ENCODE measurements at regions not wholly inside any gene's neighbourhood (a gene's known extent, or its start where the extent isn't known, plus 50 kb on each side); places are given as distances from the start of the nearest gene placed in this dataset.

- intact Hi-C loops (cut with micrococcal nuclease): no loop called here
- dilution Hi-C loops (cut with HindIII; ENCODE audit: low sequenced_read_pairs, unreplicated experiment): no loop called here
- no peak overlapping the region for H4K91ac ChIP-seq (ENCODE audit: insufficient read depth, low read depth, low read length)
Observed at GRCh38 chr13:34618654-34619053, 323.4 kb upstream of the NBEA start.

More at GRCh38 chr13:34618654-34619053, 323.4 kb upstream of the NBEA start:
- Histone ChIP-seq H3K9me3 (ENCODE audit: control insufficient read depth, insufficient read depth, low read length) (0 out of 2 replicates have a peak, but pooled peaks cover 2% of the 10 kb centered on the region), H3K23ac (ENCODE audit: low read depth, low read length) (no peak overlapping the region), H2BK15ac (ENCODE audit: low read depth, low read length) (no peak overlapping the region), H2AK9ac (replicated peaks; ENCODE audit: low read depth, low read length, poor library complexity) (no peak overlapping the region), H3K9me1 (ENCODE audit: insufficient read depth, low read length) (no peaks in the 10 kb centered on the region), H4K8ac (ENCODE audit: low read depth in 2 of 2, low read length in 2 of 2) (no peak overlapping the region), H3K36me3 (ENCODE audit: control insufficient read depth, insufficient read depth, low read length) (no peaks in the 10 kb centered on the region), H2BK5ac (ENCODE audit: low read depth, low read length, poor library complexity, severe bottlenecking) (no peak overlapping the region), H3K4me2 (ENCODE audit: low read depth, low read length) (no peak overlapping the region), H3K4me1 (ENCODE audit: control insufficient read depth, insufficient read depth, low read length) (no peaks in the 10 kb centered on the region), H3K18ac (ENCODE audit: low read depth, low read length) (no peak overlapping the region), H3K4ac (ENCODE audit: low read depth, low read length) (no peak overlapping the region), H3K56ac (ENCODE audit: extremely low read depth, insufficient read depth, low read length) (no peak overlapping the region), H4K5ac (ENCODE audit: low read depth, low read length) (no peak overlapping the region), H2AFZ (replicated peaks; ENCODE audit: low read length, poor library complexity) (no peak overlapping the region), H3K9ac (ENCODE audit: low read depth, low read length) (no peak overlapping the region), H2BK120ac (ENCODE audit: low read depth, low read length) (no peak overlapping the region), H3K79me1 (ENCODE audit: low read depth in 1 of 2, low read length in 2 of 2) (no peaks in the 10 kb centered on the region), H4K20me1 (ENCODE audit: insufficient read depth, low read length) (no peaks in the 10 kb centered on the region), H3K14ac (replicated peaks; ENCODE audit: low read depth, low read length) (no peak overlapping the region), H3K27ac (ENCODE audit: insufficient read depth, low read length) (no peak overlapping the region), H2BK20ac (ENCODE audit: low read depth, low read length) (no peak overlapping the region), H2AK5ac (ENCODE audit: low read depth, low read length) (no peak overlapping the region), H3K4me3 (ENCODE audit: insufficient read depth, low read depth, low read length) (no peak overlapping the region), H3K27me3 (ENCODE audit: control insufficient read depth, insufficient read depth, low read length) (no peaks in the 10 kb centered on the region)
- BruUV-seq (replicated peaks): no TSS peak
- no CpG with 5 or more reads among the region's 5 CpGs for WGBS, 2 experiments (ENCODE audit: extremely low coverage in 2 of 2, insufficient read length in 1 of 2)
- ATAC-seq (ENCODE audit: low read depth) (no peak), DNase-seq (no peak)
- ChIA-PET CTCF (no interaction called here), POLR2A (ENCODE audit: unreplicated experiment) (no interaction called here)
- no peak for TF ChIP-seq RCOR1 (IDR thresholded peaks at IDR 0.05; ENCODE audit: insufficient replicate concordance, low read length)
- TF ChIP-seq, protein P1, sequence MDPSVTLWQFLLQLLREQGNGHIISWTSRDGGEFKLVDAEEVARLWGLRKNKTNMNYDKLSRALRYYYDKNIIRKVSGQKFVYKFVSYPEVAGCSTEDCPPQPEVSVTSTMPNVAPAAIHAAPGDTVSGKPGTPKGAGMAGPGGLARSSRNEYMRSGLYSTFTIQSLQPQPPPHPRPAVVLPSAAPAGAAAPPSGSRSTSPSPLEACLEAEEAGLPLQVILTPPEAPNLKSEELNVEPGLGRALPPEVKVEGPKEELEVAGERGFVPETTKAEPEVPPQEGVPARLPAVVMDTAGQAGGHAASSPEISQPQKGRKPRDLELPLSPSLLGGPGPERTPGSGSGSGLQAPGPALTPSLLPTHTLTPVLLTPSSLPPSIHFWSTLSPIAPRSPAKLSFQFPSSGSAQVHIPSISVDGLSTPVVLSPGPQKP (IDR thresholded peaks at IDR 0.05; ENCODE audit: borderline replicate concordance, low read depth, low read length): no peak
- TF ChIP-seq CHD1 (IDR thresholded peaks at IDR 0.05; ENCODE audit: low read depth, low read length): no peak
- no peak for TF ChIP-seq BHLHE40 (IDR thresholded peaks at IDR 0.05; ENCODE audit: low read depth, low read length)
- TF ChIP-seq MXI1 (IDR thresholded peaks at IDR 0.05; ENCODE audit: borderline replicate concordance, low read depth, low read length): no peak
- TF ChIP-seq RAD21 (IDR thresholded peaks at IDR 0.05; ENCODE audit: low read length): no peak
- no peak for TF ChIP-seq CEBPB (IDR thresholded peaks at IDR 0.05; ENCODE audit: low read depth, low read length)
- TF ChIP-seq NFE2L2 (IDR thresholded peaks at IDR 0.05; ENCODE audit: low read depth, low read length): no peak
- TF ChIP-seq USF2 (IDR thresholded peaks at IDR 0.05; ENCODE audit: low read depth, low read length): no peak
- no peak for TF ChIP-seq FOS (IDR thresholded peaks at IDR 0.05; ENCODE audit: low read depth, low read length)
- no peak for TF ChIP-seq CTCF (conservative IDR thresholded peaks at IDR 0.05; ENCODE audit: low read depth, low read length)
- no peak for TF ChIP-seq MAFK (IDR thresholded peaks at IDR 0.05; ENCODE audit: low read depth, low read length)
- TF ChIP-seq POLR2A (IDR thresholded peaks at IDR 0.05; ENCODE audit: low read depth, low read length): no peak
- TF ChIP-seq MAZ (IDR thresholded peaks at IDR 0.05; ENCODE audit: borderline replicate concordance, low read depth, low read length): no peak
- no peak for TF ChIP-seq SMC3 (IDR thresholded peaks at IDR 0.05; ENCODE audit: low read depth, low read length)
- TF ChIP-seq RFX5 (IDR thresholded peaks at IDR 0.05; ENCODE audit: low read depth, low read length): no peak
- in situ Hi-C loops (cut with MboI; ENCODE audit: low sequenced_read_pairs): no loop called here

All from IMR-90 (cell line).